Stimulated activated effector memory CD8-positive, alpha-beta T cell treated with anti-CD3 and anti-CD28 coated beads, Interleukin-12 subunit alpha, Interleukin-12 subunit beta, amount 100 ng/mL, for 72 hours (primary cell): ENCODE measurements at regions not wholly inside any gene's neighbourhood (a gene's known extent, or its start where the extent isn't known, plus 50 kb on each side); places are given as distances from the start of the nearest gene placed in this dataset.

Experiments used
- ATAC-seq: fragments of 150-1000 bp; cut with Tn5 transposase; 2 replicates; pipeline ENCODE4 v1.10.0; 2021
- DNase-seq, 2 donors: peaks; one replicate each; pipeline ENCODE4 v3.0.0; 2021 to 2022; ENCODE audit warnings: low spot score in 2 of 2
- H3K27ac Mint-ChIP-seq: one replicate; pipeline ENCODE4 v1.8.0; 2022; ENCODE audit warnings: mild to moderate bottlenecking, mixed read lengths
- H3K36me3 Mint-ChIP-seq: one replicate; pipeline ENCODE4 v1.8.0; 2022; ENCODE audit warnings: mild to moderate bottlenecking, mixed read lengths
- H3K4me1 Mint-ChIP-seq: one replicate; pipeline ENCODE4 v1.8.0; 2022; ENCODE audit warnings: mixed read lengths
- H3K4me3 Mint-ChIP-seq: one replicate; pipeline ENCODE4 v1.8.0; 2022; ENCODE audit warnings: mild to moderate bottlenecking, mixed read lengths
- H3K9me3 Mint-ChIP-seq: one replicate; pipeline ENCODE4 v1.8.0; 2022; ENCODE audit warnings: mixed read lengths

GRCh38 chr5:74969726-74970125 lies 82.6 kb downstream of the GCNT4 start:
- DNase-seq (no peak), ATAC-seq (no peak)
- H3K9me3 Mint-ChIP-seq, result no peaks in the 10 kb centered on the region
- peaks cover 12% of the 10 kb centered on the region for H3K4me1 Mint-ChIP-seq
- no peaks in the 10 kb centered on the region for H3K36me3 Mint-ChIP-seq
- H3K27ac Mint-ChIP-seq, result no peak overlapping the region
- no peak overlapping the region for H3K4me3 Mint-ChIP-seq

- no peaks in the 10 kb centered on the region for H3K4me1 Mint-ChIP-seq
- DNase-seq (no peak), ATAC-seq (no peak)
- no peaks in the 10 kb centered on the region for H3K9me3 Mint-ChIP-seq
- H3K4me3 Mint-ChIP-seq, result no peak overlapping the region
- no peaks in the 10 kb centered on the region for H3K36me3 Mint-ChIP-seq
- no peak overlapping the region for H3K27ac Mint-ChIP-seq
Observed at GRCh38 chr5:74966141-74967026, 86.0 kb downstream of the GCNT4 start.

- Mint-ChIP-seq H3K36me3 (no peaks in the 10 kb centered on the region), H3K4me1 (no peaks in the 10 kb centered on the region), H3K27ac (no peak overlapping the region), H3K9me3 (no peaks in the 10 kb centered on the region), H3K4me3 (no peak overlapping the region)
- ATAC-seq, result no peak
- DNase-seq, result no peak
Observed at GRCh38 chr5:74963407-74963806, 89.0 kb downstream of the GCNT4 start.

- Mint-ChIP-seq H3K4me3 (no peak overlapping the region), H3K36me3 (no peaks in the 10 kb centered on the region), H3K4me1 (no peaks in the 10 kb centered on the region), H3K9me3 (no peaks in the 10 kb centered on the region), H3K27ac (no peak overlapping the region)
- no peak for ATAC-seq
- no peak for DNase-seq
Observed at GRCh38 chr5:74957906-74958305, 91.7 kb upstream of the FAM169A start.

- DNase-seq (no peak), ATAC-seq (no peak)
- Mint-ChIP-seq H3K4me3 (no peak overlapping the region), H3K27ac (no peak overlapping the region), H3K9me3 (no peaks in the 10 kb centered on the region), H3K4me1 (no peaks in the 10 kb centered on the region), H3K36me3 (no peaks in the 10 kb centered on the region)
Observed at GRCh38 chr5:74957029-74957784, 91.0 kb upstream of the FAM169A start.

- no peaks in the 10 kb centered on the region for H3K36me3 Mint-ChIP-seq
- DNase-seq, result no peak
- H3K9me3 Mint-ChIP-seq, result no peaks in the 10 kb centered on the region
Observed at GRCh38 chr5:74956278-74956677, 90.1 kb upstream of the FAM169A start.

GRCh38 chr5:74954919-74955318 lies 88.7 kb upstream of the FAM169A start:
- H3K36me3 Mint-ChIP-seq, result no peaks in the 10 kb centered on the region
- no peak overlapping the region for H3K4me3 Mint-ChIP-seq
- H3K27ac Mint-ChIP-seq, result no peak overlapping the region
- H3K4me1 Mint-ChIP-seq, result no peaks in the 10 kb centered on the region
- H3K9me3 Mint-ChIP-seq, result no peaks in the 10 kb centered on the region
- no peak for ATAC-seq
- no peak for DNase-seq

More at GRCh38 chr5:74956278-74956677, 90.1 kb upstream of the FAM169A start:
- ATAC-seq, result no peak
- H3K27ac Mint-ChIP-seq, result no peak overlapping the region
- no peaks in the 10 kb centered on the region for H3K4me1 Mint-ChIP-seq
- no peak overlapping the region for H3K4me3 Mint-ChIP-seq

GRCh38 chr5:74953937-74954720 lies 87.9 kb upstream of the FAM169A start:
- Mint-ChIP-seq H3K9me3 (no peaks in the 10 kb centered on the region), H3K4me1 (no peaks in the 10 kb centered on the region), H3K36me3 (no peaks in the 10 kb centered on the region), H3K27ac (no peak overlapping the region), H3K4me3 (no peak overlapping the region)
- no peak for DNase-seq
- ATAC-seq, result no peak

- Mint-ChIP-seq H3K4me3 (no peak overlapping the region), H3K36me3 (no peaks in the 10 kb centered on the region), H3K27ac (no peak overlapping the region), H3K9me3 (no peaks in the 10 kb centered on the region), H3K4me1 (no peaks in the 10 kb centered on the region)
- DNase-seq, result no peak
- no peak for ATAC-seq
Observed at GRCh38 chr5:74953554-74953936, 87.4 kb upstream of the FAM169A start.

GRCh38 chr5:74952406-74952805 lies 86.2 kb upstream of the FAM169A start:
- Mint-ChIP-seq H3K4me3 (no peak overlapping the region), H3K9me3 (no peaks in the 10 kb centered on the region), H3K4me1 (no peaks in the 10 kb centered on the region), H3K27ac (no peak overlapping the region), H3K36me3 (no peaks in the 10 kb centered on the region)
- DNase-seq (no peak), ATAC-seq (no peak)

GRCh38 chr5:74951865-74952264 lies 85.7 kb upstream of the FAM169A start:
- no peak for ATAC-seq
- Mint-ChIP-seq H3K36me3 (no peaks in the 10 kb centered on the region), H3K27ac (no peak overlapping the region), H3K4me1 (no peaks in the 10 kb centered on the region), H3K9me3 (no peaks in the 10 kb centered on the region), H3K4me3 (no peak overlapping the region)
- no peak for DNase-seq

GRCh38 chr5:74950836-74951515 lies 84.8 kb upstream of the FAM169A start:
- no peak overlapping the region for H3K4me3 Mint-ChIP-seq
- ATAC-seq, result no peak

GRCh38 chr5:74949976-74950375 lies 83.8 kb upstream of the FAM169A start:
- H3K4me3 Mint-ChIP-seq, result no peak overlapping the region
- no peaks in the 10 kb centered on the region for H3K36me3 Mint-ChIP-seq
- ATAC-seq (no peak), DNase-seq (no peak)
- peaks cover 12% of the 10 kb centered on the region for H3K4me1 Mint-ChIP-seq
- H3K27ac Mint-ChIP-seq, result no peak overlapping the region
- H3K9me3 Mint-ChIP-seq, result no peaks in the 10 kb centered on the region

More at GRCh38 chr5:74950836-74951515, 84.8 kb upstream of the FAM169A start:
- no peaks in the 10 kb centered on the region for H3K36me3 Mint-ChIP-seq
- no peaks in the 10 kb centered on the region for H3K9me3 Mint-ChIP-seq
- no peak overlapping the region for H3K27ac Mint-ChIP-seq
- H3K4me1 Mint-ChIP-seq, result peaks cover 2% of the 10 kb centered on the region
- no peak for DNase-seq

GRCh38 chr5:74948031-74948546 lies 81.9 kb upstream of the FAM169A start:
- Mint-ChIP-seq H3K4me1 (peaks cover 12% of the 10 kb centered on the region), H3K4me3 (no peak overlapping the region), H3K27ac (no peak overlapping the region), H3K36me3 (no peaks in the 10 kb centered on the region), H3K9me3 (no peaks in the 10 kb centered on the region)
- DNase-seq (no peak), ATAC-seq (no peak)

GRCh38 chr5:74946471-74946870 lies 80.3 kb upstream of the FAM169A start:
- no peak for DNase-seq
- H3K4me1 Mint-ChIP-seq, result peaks cover 12% of the 10 kb centered on the region
- no peak for ATAC-seq

More at GRCh38 chr5:74946471-74946870, 80.3 kb upstream of the FAM169A start:
- H3K9me3 Mint-ChIP-seq, result no peaks in the 10 kb centered on the region
- no peak overlapping the region for H3K27ac Mint-ChIP-seq
- H3K4me3 Mint-ChIP-seq, result no peak overlapping the region
- H3K36me3 Mint-ChIP-seq, result no peaks in the 10 kb centered on the region
